NCI-H345 treated with DMSO at 0.1 percent for 48 hours (cell line): ENCODE measurements at regions not wholly inside any gene's neighbourhood (a gene's known extent, or its start where the extent isn't known, plus 50 kb on each side); places are given as distances from the start of the nearest gene placed in this dataset.
"Not testable (repeated sequence)": the region's sequence is repeated elsewhere in the genome, so short reads cannot be mapped to it uniquely, and the experiment has no call there.

Source experiments
- DNase-seq: peaks from one replicate; lab custom pipeline; 2025; ENCODE audit not compliant: unreplicated experiment; lab: John Stamatoyannopoulos, UW

DNA sequence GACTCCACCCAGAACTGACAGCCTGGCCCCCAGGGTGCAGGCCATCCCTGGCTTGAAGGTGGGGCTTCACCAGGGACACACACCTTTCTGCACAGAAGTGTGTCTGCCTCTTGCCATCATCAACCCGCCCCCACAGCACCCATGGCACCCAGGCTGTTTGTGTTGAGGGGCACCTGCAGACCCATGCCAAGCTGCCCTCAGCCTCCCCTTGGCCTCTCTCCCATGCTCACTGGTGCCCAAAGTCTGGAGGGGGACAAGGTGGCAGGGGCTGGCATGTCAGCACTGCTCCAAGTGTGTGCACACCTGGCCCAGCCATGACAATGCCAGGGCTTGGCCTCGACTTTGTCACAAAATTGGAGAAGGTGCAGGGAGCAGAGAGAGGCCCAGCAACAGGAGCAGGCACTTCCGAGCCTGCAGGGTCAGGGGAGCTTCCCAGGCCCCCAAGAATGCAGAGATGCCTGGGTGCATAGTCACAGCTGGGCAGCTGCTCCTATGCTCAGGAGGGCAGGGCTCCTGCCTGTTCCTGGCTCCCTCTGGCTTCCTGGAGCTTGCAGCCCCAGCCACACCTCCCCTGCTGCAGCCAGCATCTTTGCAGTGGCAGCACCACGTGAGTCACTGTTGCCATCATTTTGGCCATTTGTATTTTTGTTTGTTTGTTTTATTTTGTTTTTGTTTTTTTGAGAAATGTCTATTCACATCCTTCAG, 280.6 kb upstream of the UBE2E3 start:
- DNase-seq: no peak

DNA sequence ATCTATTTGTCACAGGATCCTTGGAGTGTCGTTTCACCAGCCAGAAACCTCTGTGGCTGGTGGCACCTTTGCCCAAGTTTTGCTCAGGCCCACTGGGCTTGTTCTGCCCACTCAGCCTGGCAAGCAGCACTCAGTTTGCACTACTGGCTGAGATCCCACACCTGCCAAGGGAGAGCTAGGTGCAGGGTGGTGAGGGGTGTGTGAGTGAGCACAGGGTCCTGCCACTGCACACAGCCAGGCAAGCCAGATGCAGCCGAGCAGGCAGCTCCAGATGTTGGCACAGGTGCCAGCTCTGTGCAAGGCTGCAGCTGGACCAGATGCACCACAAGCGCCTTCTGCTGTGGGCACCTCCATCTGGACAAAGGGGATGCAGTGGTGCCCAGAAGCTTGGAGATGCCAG, 281.7 kb upstream of the UBE2E3 start:
- DNase-seq: no peak

DNA sequence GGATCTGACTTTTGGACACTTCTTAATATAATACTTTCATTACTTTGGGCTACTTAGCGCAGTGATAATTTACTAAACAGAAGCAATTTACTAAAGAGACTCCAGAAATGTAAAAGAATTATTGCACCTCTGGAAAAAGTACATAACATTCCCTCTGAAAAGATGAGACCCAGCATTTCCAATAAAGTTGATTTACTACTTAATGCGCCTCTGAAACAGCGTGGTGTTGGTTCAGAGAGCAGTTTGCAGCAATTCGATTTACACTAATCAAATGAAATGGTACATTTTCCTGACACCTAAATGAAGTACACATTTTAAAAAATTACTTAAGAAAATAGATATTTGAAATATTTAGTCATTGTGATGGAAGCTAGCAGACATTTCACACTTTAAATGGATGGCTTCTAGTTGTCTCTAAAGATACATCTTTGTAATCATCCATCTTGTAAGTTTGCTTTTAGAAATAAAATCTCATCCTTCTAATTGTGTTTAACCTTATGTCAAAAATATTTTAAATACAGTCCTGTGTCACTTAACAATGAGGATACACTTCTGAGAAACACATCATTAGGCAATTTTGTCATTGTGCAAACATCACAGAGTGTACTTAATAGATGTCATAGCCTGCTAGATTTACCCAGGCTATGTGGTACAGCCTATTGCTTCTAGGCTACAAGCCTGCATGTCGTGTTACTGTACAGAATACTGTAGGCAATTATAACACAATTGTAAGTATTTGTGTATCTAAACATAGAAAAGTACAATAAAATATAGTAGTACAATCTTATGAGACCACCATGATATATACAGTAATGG, 284.6 kb upstream of the UBE2E3 start:
- no peak for DNase-seq

DNA sequence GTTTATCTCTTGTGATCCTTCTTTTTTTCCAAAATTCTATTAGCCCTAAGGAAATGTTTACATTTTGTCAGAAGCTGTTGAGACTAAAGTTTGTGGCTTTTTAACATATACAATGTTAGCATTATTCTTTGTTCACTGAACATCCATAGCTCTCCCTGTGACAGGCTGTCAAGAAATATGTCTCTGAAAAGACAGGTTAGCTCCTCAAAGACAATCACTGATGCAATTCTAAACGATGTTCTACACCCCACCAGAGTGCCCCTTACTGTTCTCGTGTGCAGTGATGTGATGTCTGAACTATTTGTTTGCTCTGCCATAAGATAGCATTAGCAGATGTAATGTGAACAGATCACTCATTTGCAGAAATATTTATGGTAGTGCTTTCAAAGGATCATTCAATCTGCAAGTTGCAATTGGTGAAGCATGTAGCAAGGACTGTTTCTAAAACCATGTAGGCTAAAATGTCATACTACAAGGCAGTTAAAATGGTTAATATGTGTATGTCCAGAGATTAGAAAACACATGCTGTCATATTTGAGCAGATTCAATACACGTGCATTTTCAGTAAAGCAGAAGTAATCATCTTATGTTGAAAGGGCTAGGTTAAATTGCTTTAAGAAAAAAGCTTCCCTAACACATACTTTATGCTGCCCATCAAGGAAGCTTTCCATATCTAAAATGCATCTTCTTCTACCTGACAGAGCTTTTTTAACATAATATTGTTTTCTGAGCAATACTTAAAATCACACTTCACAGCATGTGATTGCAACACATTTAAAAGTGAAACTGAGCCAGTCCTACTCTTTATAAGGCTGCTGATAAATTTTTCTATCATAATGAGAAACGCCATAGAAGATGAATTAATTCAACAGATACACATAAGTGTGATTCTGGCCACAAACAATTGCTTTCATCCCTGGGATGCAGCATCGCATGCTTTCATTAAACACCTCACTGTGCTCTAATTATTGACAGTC, 285.7 kb upstream of the UBE2E3 start:
- DNase-seq: no peak

DNA sequence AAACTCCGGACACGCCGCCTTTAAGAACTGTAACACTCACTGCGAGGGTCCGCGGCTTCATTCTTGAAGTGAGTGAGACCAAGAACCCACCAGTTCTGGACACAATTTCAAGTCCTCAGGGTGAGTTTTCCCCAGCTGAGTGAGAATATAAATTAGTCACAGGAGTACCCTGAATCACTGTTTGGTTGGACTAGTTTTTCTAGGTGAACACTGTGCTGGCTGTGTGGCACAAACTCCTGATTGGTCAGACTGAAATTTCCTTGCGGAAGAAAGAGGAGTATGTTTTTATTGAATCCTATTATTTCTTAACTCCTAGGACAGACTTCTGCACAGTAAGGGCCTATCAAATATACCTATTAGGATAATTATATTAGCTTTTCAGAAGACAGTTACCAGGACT, 288.1 kb upstream of the UBE2E3 start:
- DNase-seq: no peak

DNA sequence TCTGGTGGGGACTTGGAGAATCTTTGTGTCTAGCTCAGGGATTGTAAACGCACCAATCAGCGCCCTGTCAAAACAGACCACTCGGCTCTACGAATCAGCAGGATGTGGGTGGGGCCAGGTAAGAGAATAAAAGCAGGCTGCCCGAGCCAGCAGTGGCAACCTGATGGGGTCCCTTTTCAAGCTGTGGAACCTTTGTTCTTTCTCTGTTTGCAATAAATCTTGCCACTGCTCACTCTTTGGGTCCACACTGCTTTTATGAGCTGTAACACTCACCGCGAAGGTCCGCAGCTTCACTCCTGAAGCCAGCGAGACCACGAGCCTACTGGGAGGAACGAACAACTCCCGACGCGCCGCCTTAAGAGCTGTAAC, 288.6 kb upstream of the UBE2E3 start:
- not testable (repeated sequence) for DNase-seq

DNA sequence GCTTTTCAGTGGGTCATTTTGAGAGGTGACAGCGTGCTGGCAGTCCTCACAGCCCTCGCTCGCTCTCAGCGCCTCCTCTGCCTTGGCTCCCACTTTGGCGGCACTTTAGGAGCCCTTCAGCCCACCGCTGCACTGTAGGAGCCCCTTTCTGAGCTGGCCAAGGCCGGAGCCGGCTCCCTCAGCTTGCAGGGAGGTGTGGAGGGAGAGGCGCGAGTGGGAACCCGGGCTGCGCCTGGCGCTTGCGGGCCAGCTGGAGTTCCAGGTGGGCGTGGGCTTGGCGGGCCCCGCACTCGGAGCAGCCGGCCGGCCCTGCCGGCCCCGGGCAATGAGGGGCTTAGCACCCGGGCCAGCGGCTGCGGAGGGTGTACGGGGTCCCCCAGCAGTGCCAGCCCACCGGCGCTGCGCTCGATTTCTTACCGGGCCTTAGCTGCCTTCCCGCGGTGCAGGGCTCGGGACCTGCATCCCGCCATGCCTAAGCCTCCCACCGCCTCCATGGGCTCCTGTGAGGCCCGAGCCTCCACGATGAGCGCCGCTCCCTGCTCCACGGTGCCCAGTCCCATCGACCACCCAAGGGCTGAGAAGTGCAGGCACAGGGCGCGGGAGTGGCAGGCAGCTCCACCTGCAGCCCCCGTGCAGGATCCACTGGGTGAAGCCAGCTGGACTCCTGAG, 289.1 kb upstream of the UBE2E3 start:
- DNase-seq: not testable (repeated sequence)

DNA sequence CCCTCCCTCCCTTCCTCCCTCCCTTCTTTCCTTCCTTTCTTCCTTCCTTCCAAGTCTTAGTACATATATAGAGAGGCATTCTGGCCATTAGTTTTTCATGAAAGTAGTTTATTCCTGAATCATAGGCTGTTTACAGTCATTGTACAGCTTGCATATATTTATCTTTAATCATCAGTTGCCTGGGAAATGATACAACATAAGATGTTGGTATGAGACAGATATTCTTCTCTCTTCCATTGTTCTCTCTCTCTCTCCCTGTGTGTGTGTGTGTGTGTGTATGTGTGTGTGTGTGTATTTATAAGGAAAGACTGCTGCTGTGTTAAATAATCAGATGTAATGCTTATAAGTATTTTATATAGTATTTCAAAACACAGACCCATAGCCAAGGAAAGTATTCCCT, 289.8 kb upstream of the UBE2E3 start:
- DNase-seq: no peak

DNA sequence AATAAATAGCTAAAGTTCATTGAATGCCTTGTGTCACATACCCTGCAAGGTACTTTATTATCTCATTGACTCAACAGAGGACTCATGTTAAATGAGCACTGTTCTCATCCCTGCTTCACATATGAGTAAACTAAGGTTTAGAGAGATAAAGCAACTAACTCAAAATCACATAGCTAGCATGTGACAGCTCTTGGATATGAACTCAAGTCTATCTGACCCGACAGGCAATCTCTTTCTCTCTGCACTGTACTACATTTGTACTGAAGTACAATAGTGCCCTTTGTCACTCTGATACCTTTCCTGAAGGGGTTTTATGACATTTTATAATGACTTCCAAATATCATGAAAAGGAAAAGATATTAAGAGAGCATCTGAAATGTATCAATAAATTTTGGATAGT, 297.5 kb upstream of the UBE2E3 start:
- DNase-seq: no peak

DNA sequence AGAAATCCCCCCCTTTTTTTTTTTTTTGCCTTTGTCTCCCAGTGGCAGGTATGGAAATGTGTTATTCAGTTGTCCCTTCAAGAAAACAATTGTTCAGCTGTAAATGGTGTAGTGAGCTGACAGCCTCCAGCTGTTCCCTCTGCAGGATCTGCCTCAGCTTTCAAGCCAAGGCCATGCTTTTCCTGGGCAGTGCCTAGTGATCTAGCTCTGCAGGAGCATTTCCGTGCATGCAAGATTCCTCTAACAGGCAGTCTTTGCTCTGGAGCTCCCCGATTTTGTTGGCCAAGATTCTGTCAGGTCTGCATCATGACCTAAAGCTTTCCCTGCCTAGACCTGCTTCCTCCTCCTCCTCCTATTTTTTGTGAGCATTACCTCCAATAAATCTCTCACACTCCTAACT, 300.7 kb upstream of the UBE2E3 start:
- DNase-seq: no peak

DNA sequence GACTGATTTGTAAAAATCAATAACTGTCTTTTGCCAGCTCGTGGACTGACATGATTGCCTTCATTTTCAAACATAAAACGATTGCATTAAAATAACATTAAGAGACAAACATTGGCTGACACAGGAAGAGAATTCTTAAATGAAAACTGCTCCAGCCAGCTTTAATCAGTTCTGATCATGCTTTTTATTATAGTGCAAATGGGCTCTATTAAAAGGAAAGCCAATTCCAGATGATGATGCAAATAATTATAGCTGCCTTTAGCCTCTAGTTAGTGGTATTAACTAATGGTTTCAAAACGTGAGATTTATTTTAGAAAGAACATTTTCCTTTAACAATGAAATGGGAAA, 301.8 kb upstream of the UBE2E3 start:
- DNase-seq: no peak

DNA sequence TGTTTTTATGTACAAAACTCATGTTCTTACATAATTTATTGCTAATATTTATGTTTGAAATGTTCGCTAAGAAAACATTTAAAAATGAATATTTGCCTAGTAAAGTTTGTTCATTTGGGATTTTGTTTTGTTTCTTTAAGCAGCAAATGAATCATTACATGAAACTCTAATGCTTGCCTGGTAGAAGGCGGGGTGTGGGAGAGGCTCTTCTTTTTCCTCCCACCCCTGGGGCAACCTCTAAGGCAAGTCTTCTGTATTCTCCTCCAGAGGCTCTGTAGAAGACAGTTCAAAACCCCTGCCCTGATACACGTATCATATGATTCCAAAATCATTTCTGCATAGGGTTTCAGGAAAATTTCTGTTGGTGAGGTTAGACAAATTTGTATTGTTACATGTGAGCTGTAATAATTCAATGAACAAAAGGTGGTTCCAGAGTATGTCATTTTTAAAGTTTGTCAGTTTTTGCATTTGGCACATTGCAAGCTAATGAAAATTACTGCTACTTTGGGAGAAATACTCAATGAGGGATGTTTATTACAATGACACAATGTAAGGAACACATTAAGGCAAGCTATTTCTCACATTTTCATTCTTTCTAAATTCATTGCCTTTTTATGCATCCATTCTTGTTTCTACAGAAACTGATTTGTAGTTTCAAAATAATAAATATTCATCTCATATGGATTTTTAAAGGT, 302.3 kb upstream of the UBE2E3 start:
- DNase-seq: no peak

DNA sequence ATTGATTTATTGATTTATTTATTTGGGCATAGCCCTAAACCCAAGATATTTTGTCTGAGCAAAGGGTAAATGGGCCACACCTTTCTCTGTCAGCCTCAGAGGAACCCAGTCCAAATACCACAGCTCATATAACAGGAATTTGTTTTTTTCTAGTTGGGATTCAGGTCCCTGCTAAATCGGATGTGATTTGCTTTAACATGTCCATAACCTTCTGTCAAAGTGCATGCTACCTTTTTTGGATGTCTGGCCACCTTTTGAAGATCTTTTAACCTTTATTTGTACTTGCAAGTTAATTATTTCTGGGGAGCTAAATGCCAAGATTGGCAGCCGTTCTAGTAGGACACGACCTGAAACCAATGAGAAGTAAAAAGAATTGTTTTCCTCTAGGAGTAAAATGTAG, 303.2 kb upstream of the UBE2E3 start:
- DNase-seq: no peak

DNA sequence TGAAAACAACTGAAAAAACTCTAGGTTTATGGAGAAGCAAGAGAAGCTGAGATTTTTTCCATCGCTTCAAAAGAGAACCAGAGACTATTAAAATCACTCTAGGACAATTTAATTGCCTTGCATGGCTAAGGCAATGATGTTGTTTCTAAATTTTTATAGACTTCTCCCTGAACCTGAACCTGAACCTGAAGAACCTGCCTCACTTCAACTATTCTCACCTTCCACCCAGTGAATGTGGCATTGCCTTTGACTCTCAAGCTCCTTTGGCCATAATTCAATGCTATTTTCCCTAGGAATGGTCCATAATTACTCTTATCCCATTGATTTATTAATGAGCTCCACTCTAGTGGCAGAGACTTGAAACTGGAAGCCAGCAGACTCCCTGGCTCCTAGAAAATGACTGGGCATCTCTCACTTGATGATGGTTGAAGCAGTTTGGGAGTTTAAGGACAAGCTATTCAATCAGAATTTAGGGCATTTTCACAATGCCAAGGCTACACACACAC, 303.8 kb upstream of the UBE2E3 start:
- no peak for DNase-seq

DNA sequence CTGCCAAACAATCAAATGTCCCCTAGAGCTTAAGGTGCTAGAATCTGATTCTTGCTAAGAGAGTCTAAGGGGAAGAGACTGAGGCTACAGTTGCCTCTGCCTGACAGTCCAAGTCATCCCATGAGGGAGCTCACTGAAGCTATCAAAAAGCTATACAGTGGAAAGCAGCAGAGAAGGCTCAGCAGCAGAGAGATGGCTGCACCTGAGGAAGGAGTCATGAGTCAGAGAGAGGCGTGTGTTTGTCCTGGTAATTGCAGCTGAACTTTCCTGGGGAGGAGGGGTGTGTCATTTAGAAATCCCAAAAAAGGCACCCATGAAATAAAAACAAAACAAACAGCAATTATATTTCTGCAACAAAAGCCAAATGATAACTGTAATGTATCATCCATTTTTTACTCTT, 305.2 kb upstream of the UBE2E3 start:
- no peak for DNase-seq

DNA sequence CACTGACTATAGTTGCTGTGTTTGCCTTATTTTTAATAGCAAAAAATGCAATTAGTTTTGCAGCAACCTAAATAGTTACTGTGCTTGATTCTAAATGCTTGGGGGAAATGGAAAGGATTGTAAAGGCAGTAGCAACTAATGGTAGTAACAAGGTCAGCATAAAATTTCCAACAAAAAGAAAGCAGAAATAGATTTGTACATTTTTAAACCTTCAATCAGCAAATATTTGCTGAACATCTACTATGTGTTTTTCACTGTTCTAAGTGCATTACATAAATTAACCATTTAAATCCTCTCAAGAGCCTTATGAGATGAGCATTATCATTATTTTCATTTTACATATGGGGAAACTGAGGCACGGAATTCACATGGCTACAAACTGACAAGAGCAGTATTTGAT, 308.0 kb upstream of the UBE2E3 start:
- DNase-seq: no peak

DNA sequence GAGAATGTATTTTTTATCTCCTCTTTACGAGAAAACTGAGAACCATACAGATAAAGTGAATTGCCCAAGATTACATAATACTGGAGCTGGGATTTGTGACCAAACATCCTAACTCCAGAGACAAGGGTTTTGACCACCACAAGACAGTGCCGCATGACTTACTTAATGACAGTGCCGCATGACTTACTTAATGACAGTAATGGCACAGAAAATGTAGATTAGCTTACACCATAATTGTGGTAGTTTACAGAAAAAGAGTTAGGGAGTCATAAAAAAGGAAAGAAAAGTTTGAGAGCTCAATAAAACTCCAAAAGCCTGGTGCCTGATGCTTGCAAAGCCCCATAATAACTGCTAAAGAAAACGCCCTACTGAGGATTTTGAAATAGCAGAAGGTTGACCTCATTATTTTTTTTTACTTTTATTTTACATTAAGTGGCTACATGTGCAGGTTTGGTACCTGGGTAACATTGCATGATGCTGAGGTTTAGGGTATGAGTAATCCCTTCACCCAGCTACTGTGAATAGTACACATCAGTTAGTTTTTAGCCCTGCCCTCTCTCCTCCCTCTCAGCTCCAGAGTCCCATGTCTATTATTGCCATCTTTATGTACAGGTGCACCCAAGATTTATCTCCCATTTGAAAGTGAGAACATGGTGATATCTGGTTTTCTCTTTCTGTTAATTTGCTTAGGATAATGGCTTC, 310.0 kb upstream of the UBE2E3 start:
- DNase-seq: no peak

DNA sequence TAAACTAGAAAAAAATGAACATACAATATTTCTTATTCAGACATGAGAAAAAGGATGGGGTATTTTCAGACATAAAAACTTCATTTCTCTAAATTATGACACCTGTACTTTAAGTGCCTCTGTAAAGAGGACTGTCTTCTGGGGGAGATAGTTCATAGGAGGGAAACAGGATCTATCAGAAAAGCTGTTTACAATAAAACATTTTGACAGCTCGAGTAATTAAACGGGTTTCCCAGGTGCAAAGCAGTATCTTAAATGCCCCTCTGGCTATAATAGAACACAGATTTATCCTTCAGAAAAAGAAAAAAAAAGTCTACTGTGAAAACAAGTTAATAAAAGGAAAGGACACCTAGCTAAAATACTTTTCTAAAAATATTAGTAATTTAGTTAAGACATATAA, 311.4 kb upstream of the UBE2E3 start:
- no peak for DNase-seq

DNA sequence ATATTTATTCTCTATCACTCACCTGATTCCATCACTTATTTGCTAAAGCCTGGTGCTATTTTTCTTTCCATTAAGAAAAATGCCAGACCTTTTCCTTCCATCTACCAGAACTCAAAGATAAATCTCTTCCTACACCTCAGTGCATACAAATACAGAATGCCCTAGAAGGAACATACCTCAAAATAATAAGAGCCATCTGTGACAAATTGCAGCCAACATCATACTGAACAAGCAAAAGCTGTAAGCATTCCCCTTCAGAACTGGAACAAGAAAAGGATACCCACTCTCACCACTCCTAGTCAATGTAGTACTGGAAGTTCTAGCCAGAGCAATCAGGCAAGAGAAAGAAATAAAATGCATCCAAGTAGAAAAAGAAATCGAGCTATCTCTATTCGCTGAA, 315.9 kb upstream of the UBE2E3 start:
- no peak for DNase-seq
